ENCODE measurements at regions not wholly inside any gene's neighbourhood (a gene's known extent, or its start where the extent isn't known, plus 50 kb on each side); places are given as distances from the start of the nearest gene placed in this dataset.

- Mint-ChIP-seq H3K4me1 (ENCODE audit: low read depth) (no peaks in the 10 kb centered on the region), H3K36me3 (ENCODE audit: low read depth) (no peaks in the 10 kb centered on the region), H3K27ac (no peak overlapping the region), H3K27me3 (no peaks in the 10 kb centered on the region), H3K9me3 (peaks cover 3% of the 10 kb centered on the region), H3K4me3 (no peak overlapping the region)
- ChIA-PET POLR2A (no interaction called here), CTCF (no interaction called here)
- intact Hi-C loops (cut with micrococcal nuclease) = no loop called here
- no peak for ATAC-seq
- DNase-seq = no peak
- TF ChIP-seq CTCF (IDR thresholded peaks at IDR 0.05) = no peak
Measured at GRCh38 chr6:91539456-91539855, 952.6 kb upstream of the MAP3K7 start.

GRCh38 chr6:91538622-91539021 is 951.8 kb upstream of the MAP3K7 start:
- DNase-seq (no peak), ATAC-seq (no peak)
- intact Hi-C loops (cut with micrococcal nuclease) = no loop called here
- Mint-ChIP-seq H3K27me3 (no peaks in the 10 kb centered on the region), H3K27ac (no peak overlapping the region), H3K36me3 (ENCODE audit: low read depth) (no peaks in the 10 kb centered on the region), H3K4me1 (ENCODE audit: low read depth) (no peaks in the 10 kb centered on the region), H3K9me3 (peaks cover 3% of the 10 kb centered on the region), H3K4me3 (no peak overlapping the region)
- ChIA-PET POLR2A (no interaction called here), CTCF (no interaction called here)
- TF ChIP-seq CTCF (IDR thresholded peaks at IDR 0.05) = no peak

- Mint-ChIP-seq H3K4me3 (no peak overlapping the region), H3K27ac (no peak overlapping the region), H3K36me3 (ENCODE audit: low read depth) (no peaks in the 10 kb centered on the region), H3K4me1 (ENCODE audit: low read depth) (no peaks in the 10 kb centered on the region), H3K9me3 (peaks cover 5% of the 10 kb centered on the region), H3K27me3 (no peaks in the 10 kb centered on the region)
- DNase-seq (no peak), ATAC-seq (no peak)
- no peak for TF ChIP-seq CTCF (IDR thresholded peaks at IDR 0.05)
- ChIA-PET CTCF (no interaction called here), POLR2A (no interaction called here)
- intact Hi-C loops (cut with micrococcal nuclease) = no loop called here
Measured at GRCh38 chr6:91534614-91535013, 947.7 kb upstream of the MAP3K7 start.

GRCh38 chr6:91523511-91523910 is 936.6 kb upstream of the MAP3K7 start:
- no peaks in the 10 kb centered on the region for H3K36me3 Mint-ChIP-seq (ENCODE audit: low read depth)
- ATAC-seq (no peak), DNase-seq (no peak)
- no peak overlapping the region for H3K4me3 Mint-ChIP-seq
- TF ChIP-seq CTCF (IDR thresholded peaks at IDR 0.05) = no peak
- intact Hi-C loops (cut with micrococcal nuclease) = no loop called here
- CTCF ChIA-PET = no interaction called here
- no peak overlapping the region for H3K27ac Mint-ChIP-seq
- H3K4me1 Mint-ChIP-seq (ENCODE audit: low read depth) = no peaks in the 10 kb centered on the region
- POLR2A ChIA-PET = no interaction called here
- H3K9me3 Mint-ChIP-seq = peaks cover 4% of the 10 kb centered on the region
- H3K27me3 Mint-ChIP-seq = no peaks in the 10 kb centered on the region

GRCh38 chr6:91521999-91522398 is 935.1 kb upstream of the MAP3K7 start:
- no peak for ATAC-seq
- no peak for DNase-seq
- Mint-ChIP-seq H3K36me3 (ENCODE audit: low read depth) (no peaks in the 10 kb centered on the region), H3K4me1 (ENCODE audit: low read depth) (no peaks in the 10 kb centered on the region), H3K27ac (no peak overlapping the region), H3K27me3 (no peaks in the 10 kb centered on the region), H3K9me3 (no peaks in the 10 kb centered on the region), H3K4me3 (no peak overlapping the region)
- intact Hi-C loops (cut with micrococcal nuclease) = no loop called here
- ChIA-PET POLR2A (no interaction called here), CTCF (no interaction called here)
- TF ChIP-seq CTCF (IDR thresholded peaks at IDR 0.05) = no peak

Measured in activated CD8-positive, alpha-beta T cell treated with anti-CD3 and anti-CD28 coated beads for 36 hours (primary cell).